ENCODE measurements at regions not wholly inside any gene's neighbourhood (a gene's known extent, or its start where the extent isn't known, plus 50 kb on each side); places are given as distances from the start of the nearest gene placed in this dataset.
"Not testable (repeated sequence)": the region's sequence is repeated elsewhere in the genome, so short reads cannot be mapped to it uniquely, and the experiment has no call there.

- CTCF ChIA-PET = no interaction called here
- POLR2A ChIA-PET = no interaction called here
- TF ChIP-seq CTCF (IDR thresholded peaks at IDR 0.05; ENCODE audit: insufficient read depth, low read length, missing control alignments) = no peak
- no peak for DNase-seq (ENCODE audit: low read depth, low spot score)
- no peak overlapping the region for H3K4me3 ChIP-seq (ENCODE audit: low read depth, low read length)
Measured at GRCh38 chr3:74137790-74138189, 476.7 kb downstream of the CNTN3 start.

- CTCF ChIA-PET = no interaction called here
- TF ChIP-seq CTCF (IDR thresholded peaks at IDR 0.05; ENCODE audit: insufficient read depth, low read length, missing control alignments) = no peak
- POLR2A ChIA-PET = no interaction called here
Measured at GRCh38 chr3:74135808-74136207, 478.7 kb downstream of the CNTN3 start.

GRCh38 chr3:74134831-74135230, 479.6 kb downstream of the CNTN3 start:
- ChIA-PET CTCF (no interaction called here), POLR2A (no interaction called here)
- TF ChIP-seq CTCF (IDR thresholded peaks at IDR 0.05; ENCODE audit: insufficient read depth, low read length, missing control alignments) = no peak

More at GRCh38 chr3:74135808-74136207, 478.7 kb downstream of the CNTN3 start:
- no peak for DNase-seq (ENCODE audit: low read depth, low spot score)
- no peak overlapping the region for H3K4me3 ChIP-seq (ENCODE audit: low read depth, low read length)

GRCh38 chr3:74131546-74132328, 482.7 kb downstream of the CNTN3 start:
- CTCF ChIA-PET; POLR2A ChIA-PET; DNase-seq (ENCODE audit: low read depth, low spot score); H3K4me3 ChIP-seq (ENCODE audit: low read depth, low read length): not testable (repeated sequence)

More at GRCh38 chr3:74134831-74135230, 479.6 kb downstream of the CNTN3 start:
- DNase-seq (ENCODE audit: low read depth, low spot score) = no peak
- no peak overlapping the region for H3K4me3 ChIP-seq (ENCODE audit: low read depth, low read length)

GRCh38 chr3:74129611-74130010, 484.8 kb downstream of the CNTN3 start:
- H3K4me3 ChIP-seq (ENCODE audit: low read depth, low read length) = no peak overlapping the region
- CTCF ChIA-PET = no interaction called here
- no peak for TF ChIP-seq CTCF (IDR thresholded peaks at IDR 0.05; ENCODE audit: insufficient read depth, low read length, missing control alignments)
- POLR2A ChIA-PET = no interaction called here
- DNase-seq (ENCODE audit: low read depth, low spot score) = no peak

- H3K4me3 ChIP-seq (ENCODE audit: low read depth, low read length) = no peak overlapping the region
- CTCF ChIA-PET = no interaction called here
- DNase-seq (ENCODE audit: low read depth, low spot score) = no peak
- TF ChIP-seq CTCF (IDR thresholded peaks at IDR 0.05; ENCODE audit: insufficient read depth, low read length, missing control alignments) = no peak
- POLR2A ChIA-PET = no interaction called here
Measured at GRCh38 chr3:74129056-74129455, 485.4 kb downstream of the CNTN3 start.

GRCh38 chr3:74127256-74127655, 487.2 kb downstream of the CNTN3 start:
- CTCF ChIA-PET = no interaction called here
- no peak for TF ChIP-seq CTCF (IDR thresholded peaks at IDR 0.05; ENCODE audit: insufficient read depth, low read length, missing control alignments)
- DNase-seq (ENCODE audit: low read depth, low spot score) = no peak
- no peak overlapping the region for H3K4me3 ChIP-seq (ENCODE audit: low read depth, low read length)
- POLR2A ChIA-PET = no interaction called here
